Panc1 (cell line): ENCODE measurements at regions not wholly inside any gene's neighbourhood (a gene's known extent, or its start where the extent isn't known, plus 50 kb on each side); places are given as distances from the start of the nearest gene placed in this dataset.

Experiments
- ATAC-seq: fragments of 200-7000 bp; cut with Tn5 transposase; 2 replicates; pipeline ENCODE4 v1.9.1; 2020; ENCODE audit warnings: mild to moderate bottlenecking, moderate library complexity
- BruUV-seq: library from RNA; stranded (reverse); fragments of 400-500 nt; replicated peaks from 2 replicates; lab custom pipeline; 2021; lab: Mats Ljungman, UMichigan
- CTCF ChIA-PET: fragments of 300-600 bp; sonication (Branson Sonifier 250); formaldehyde crosslinking; loops from one replicate; lab custom pipeline; 2022; ENCODE audit warnings: antibody characterized with exemption; lab: Charles Lee
- POLR2A ChIA-PET: fragments of 300-600 bp; sonication (Branson Sonifier 250); formaldehyde crosslinking; loops from one replicate; lab custom pipeline; 2022; ENCODE audit warnings: antibody characterized with exemption; lab: Charles Lee
- DNase-seq: peaks from one replicate; pipeline ENCODE4 v3.0.0-alpha.2; 2010; ENCODE audit warnings: low read depth, low spot score
- H3K27ac ChIP-seq: 2 replicates; pipeline ENCODE4 v1.5.1; 2011; ENCODE audit warnings: mild to moderate bottlenecking, low read length, inconsistent platforms
- H3K27me3 ChIP-seq: fragments of 200-500 bp; sonication (Bioruptor generic); 2 replicates; pipeline ENCODE4 v1.6.0; 2014; ENCODE audit warnings: low read length, inconsistent platforms; ENCODE audit not compliant: control insufficient read depth, insufficient read depth
- H3K36me3 ChIP-seq: fragments of 200-500 bp; sonication (Bioruptor generic); 2 replicates; pipeline ENCODE4 v1.5.1; 2014; ENCODE audit warnings: inconsistent platforms, mild to moderate bottlenecking, low read length, moderate library complexity; ENCODE audit not compliant: control insufficient read depth, insufficient read depth
- H3K4me1 ChIP-seq: 2 replicates; pipeline ENCODE4 v1.5.1; 2011; ENCODE audit warnings: inconsistent platforms, mild to moderate bottlenecking, low read length, moderate library complexity; ENCODE audit not compliant: control insufficient read depth, insufficient read depth
- H3K4me3 ChIP-seq, 2 experiments: 2 replicates each; pipeline ENCODE4 v1.5.1; 2011 to 2012; ENCODE audit warnings: low read depth in 2 of 2, low read length in 2 of 2, mild to moderate bottlenecking in 2 of 2, inconsistent platforms in 1 of 2, moderate library complexity in 1 of 2
- H3K9me3 ChIP-seq: fragments of 200-500 bp; sonication (Bioruptor generic); 2 replicates; pipeline ENCODE4 v1.5.1; 2014; ENCODE audit warnings: low read depth, mild to moderate bottlenecking, inconsistent platforms, low read length, moderate library complexity; ENCODE audit not compliant: control insufficient read depth, insufficient read depth
- POLR2AphosphoS5 ChIP-seq: IDR thresholded peaks from 2 replicates; pipeline ENCODE4 v1.6.1; 2012; ENCODE audit warnings: mild to moderate bottlenecking, low read depth, low read length, moderate library complexity
- SIN3A ChIP-seq: IDR thresholded peaks from 2 replicates; pipeline ENCODE4 v1.6.1; 2012; ENCODE audit warnings: low read depth, mild to moderate bottlenecking, low read length, moderate library complexity, borderline replicate concordance; ENCODE audit not compliant: insufficient read depth
- TCF7L2 ChIP-seq: IDR thresholded peaks from 2 replicates; pipeline ENCODE4 v1.6.1; 2011; ENCODE audit warnings: mild to moderate bottlenecking, low read depth, low read length, inconsistent platforms
- in situ Hi-C: cut with HindIII; loops from 2 replicates; pipeline ENCODE4 v1.10.0; 2016; ENCODE audit warnings: low sequenced_read_pairs, low pct_unique_long_range_greater_than_20kb
- intact Hi-C: fragments of 100-400 bp; cut with micrococcal nuclease; formaldehyde crosslinking; loops from one replicate; pipeline ENCODE4 v1.10.0; 2022; ENCODE audit not compliant: unreplicated experiment
- TF ChIP-seq, protein P1 (sequence below), 2 experiments: IDR thresholded peaks; 2 replicates each; pipeline ENCODE4 v1.6.1; 2011 to 2012; ENCODE audit warnings: low read depth in 2 of 2, control low read depth in 1 of 2, low read length in 1 of 2, mild to moderate bottlenecking in 1 of 2, moderate library complexity in 1 of 2; ENCODE audit not compliant: insufficient read depth in 1 of 2
- TF ChIP-seq, protein P2 (sequence below): fragments of 450-650 bp; IDR thresholded peaks from 2 replicates; pipeline ENCODE4 v1.5.1; 2017; ENCODE audit warnings: mild to moderate bottlenecking

DNA sequence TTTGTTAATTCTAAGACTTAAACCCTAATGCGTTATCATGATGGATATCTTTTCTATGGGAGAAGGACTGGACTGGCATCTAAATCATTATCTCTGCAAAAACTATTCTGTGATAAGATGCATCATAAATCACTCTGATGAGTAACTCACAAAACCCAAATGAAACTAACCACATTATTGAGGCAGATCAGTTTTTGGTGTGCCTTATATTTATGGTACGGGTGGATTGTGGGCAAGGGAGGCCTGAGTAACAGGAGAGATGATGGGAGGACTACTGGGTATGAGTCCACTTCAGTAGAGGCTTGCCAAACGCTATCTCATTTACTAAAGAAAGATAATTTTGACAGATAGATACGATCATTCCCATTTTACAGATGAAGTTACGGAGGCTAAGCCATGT, 66.4 kb upstream of the GUCY1A1 start:
- Histone ChIP-seq H3K9me3 (no peaks in the 10 kb centered on the region), H3K27me3 (no peaks in the 10 kb centered on the region), H3K4me3 (no peak overlapping the region), H3K27ac (no peak overlapping the region), H3K4me1 (no peaks in the 10 kb centered on the region), H3K36me3 (no peaks in the 10 kb centered on the region)
- ATAC-seq (no peak), DNase-seq (no peak)
- ChIA-PET CTCF (no interaction called here), POLR2A (no interaction called here)
- in situ Hi-C loops: no loop called here
- TF ChIP-seq, protein P1, sequence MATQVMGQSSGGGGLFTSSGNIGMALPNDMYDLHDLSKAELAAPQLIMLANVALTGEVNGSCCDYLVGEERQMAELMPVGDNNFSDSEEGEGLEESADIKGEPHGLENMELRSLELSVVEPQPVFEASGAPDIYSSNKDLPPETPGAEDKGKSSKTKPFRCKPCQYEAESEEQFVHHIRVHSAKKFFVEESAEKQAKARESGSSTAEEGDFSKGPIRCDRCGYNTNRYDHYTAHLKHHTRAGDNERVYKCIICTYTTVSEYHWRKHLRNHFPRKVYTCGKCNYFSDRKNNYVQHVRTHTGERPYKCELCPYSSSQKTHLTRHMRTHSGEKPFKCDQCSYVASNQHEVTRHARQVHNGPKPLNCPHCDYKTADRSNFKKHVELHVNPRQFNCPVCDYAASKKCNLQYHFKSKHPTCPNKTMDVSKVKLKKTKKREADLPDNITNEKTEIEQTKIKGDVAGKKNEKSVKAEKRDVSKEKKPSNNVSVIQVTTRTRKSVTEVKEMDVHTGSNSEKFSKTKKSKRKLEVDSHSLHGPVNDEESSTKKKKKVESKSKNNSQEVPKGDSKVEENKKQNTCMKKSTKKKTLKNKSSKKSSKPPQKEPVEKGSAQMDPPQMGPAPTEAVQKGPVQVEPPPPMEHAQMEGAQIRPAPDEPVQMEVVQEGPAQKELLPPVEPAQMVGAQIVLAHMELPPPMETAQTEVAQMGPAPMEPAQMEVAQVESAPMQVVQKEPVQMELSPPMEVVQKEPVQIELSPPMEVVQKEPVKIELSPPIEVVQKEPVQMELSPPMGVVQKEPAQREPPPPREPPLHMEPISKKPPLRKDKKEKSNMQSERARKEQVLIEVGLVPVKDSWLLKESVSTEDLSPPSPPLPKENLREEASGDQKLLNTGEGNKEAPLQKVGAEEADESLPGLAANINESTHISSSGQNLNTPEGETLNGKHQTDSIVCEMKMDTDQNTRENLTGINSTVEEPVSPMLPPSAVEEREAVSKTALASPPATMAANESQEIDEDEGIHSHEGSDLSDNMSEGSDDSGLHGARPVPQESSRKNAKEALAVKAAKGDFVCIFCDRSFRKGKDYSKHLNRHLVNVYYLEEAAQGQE (IDR thresholded peaks at IDR 0.05; ENCODE audit: insufficient read depth in 1 of 2, low read depth in 2 of 2, low read length in 1 of 2): no peak
- TF ChIP-seq TCF7L2 (no peak), SIN3A (no peak), POLR2AphosphoS5 (no peak)
- TF ChIP-seq, protein P2, sequence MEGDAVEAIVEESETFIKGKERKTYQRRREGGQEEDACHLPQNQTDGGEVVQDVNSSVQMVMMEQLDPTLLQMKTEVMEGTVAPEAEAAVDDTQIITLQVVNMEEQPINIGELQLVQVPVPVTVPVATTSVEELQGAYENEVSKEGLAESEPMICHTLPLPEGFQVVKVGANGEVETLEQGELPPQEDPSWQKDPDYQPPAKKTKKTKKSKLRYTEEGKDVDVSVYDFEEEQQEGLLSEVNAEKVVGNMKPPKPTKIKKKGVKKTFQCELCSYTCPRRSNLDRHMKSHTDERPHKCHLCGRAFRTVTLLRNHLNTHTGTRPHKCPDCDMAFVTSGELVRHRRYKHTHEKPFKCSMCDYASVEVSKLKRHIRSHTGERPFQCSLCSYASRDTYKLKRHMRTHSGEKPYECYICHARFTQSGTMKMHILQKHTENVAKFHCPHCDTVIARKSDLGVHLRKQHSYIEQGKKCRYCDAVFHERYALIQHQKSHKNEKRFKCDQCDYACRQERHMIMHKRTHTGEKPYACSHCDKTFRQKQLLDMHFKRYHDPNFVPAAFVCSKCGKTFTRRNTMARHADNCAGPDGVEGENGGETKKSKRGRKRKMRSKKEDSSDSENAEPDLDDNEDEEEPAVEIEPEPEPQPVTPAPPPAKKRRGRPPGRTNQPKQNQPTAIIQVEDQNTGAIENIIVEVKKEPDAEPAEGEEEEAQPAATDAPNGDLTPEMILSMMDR: no peak
- no TSS peak for BruUV-seq
- intact Hi-C loops: no loop called here

DNA sequence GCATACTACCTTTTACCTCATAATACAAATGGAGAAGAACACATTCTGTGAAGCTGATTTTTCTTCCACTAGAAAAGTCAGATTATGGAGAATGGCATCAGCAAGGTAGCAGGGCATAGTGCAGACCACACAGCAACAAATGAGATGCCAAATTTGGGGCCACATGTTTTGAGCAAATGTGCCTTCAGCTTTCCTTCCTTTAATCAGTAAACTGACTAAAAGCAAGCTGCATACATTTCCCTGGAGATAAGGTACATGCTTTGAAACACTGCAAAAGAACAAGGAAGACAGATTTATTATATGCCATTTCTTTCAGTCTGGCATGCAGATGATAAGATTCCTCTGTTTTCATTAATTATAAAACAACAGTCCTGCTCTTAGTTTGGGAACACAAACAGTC, 67.1 kb upstream of the GUCY1A1 start:
- ATAC-seq: no peak
- H3K36me3 ChIP-seq: no peaks in the 10 kb centered on the region
- ChIA-PET POLR2A (no interaction called here), CTCF (no interaction called here)
- intact Hi-C loops (no loop called here), in situ Hi-C loops (no loop called here)
- TF ChIP-seq, protein P1 (IDR thresholded peaks at IDR 0.05; ENCODE audit: insufficient read depth in 1 of 2, low read depth in 2 of 2, low read length in 1 of 2): no peak
- TF ChIP-seq POLR2AphosphoS5: no peak
- TF ChIP-seq TCF7L2: no peak
- no peak for TF ChIP-seq SIN3A
- TF ChIP-seq, protein P2: no peak
- no peaks in the 10 kb centered on the region for H3K9me3 ChIP-seq
- H3K4me1 ChIP-seq: no peaks in the 10 kb centered on the region
- no peaks in the 10 kb centered on the region for H3K27me3 ChIP-seq
- no peak for DNase-seq
- no peak overlapping the region for H3K4me3 ChIP-seq
- no TSS peak for BruUV-seq
- H3K27ac ChIP-seq: no peak overlapping the region
